ENCODE measurements at regions not wholly inside any gene's neighbourhood (a gene's known extent, or its start where the extent isn't known, plus 50 kb on each side); places are given as distances from the start of the nearest gene placed in this dataset.

GRCh38 chr12:111196532-111196931 lies 172.4 kb downstream of the PHETA1 start:
- DNase-seq: no peak

DNA sequence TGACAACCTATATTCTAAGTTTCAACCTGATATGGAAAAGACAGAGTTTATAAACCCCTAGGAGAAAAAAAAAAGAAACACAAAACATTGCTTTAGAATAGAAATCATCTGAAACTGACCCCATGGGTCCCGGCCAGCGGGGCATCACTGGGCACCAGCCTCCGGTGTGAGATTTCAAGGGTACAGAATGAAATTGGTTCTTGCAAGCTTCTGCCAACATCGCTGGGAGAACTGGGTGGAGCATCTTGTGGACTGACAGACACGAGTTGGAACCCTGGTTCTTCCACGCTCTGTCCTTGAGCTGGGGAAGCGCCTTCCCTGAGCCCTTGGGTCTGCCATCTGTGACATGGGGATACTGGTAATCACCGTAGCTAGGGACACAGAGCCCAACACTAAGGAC lies 173.6 kb downstream of the PHETA1 start:
- no peak for DNase-seq

DNA sequence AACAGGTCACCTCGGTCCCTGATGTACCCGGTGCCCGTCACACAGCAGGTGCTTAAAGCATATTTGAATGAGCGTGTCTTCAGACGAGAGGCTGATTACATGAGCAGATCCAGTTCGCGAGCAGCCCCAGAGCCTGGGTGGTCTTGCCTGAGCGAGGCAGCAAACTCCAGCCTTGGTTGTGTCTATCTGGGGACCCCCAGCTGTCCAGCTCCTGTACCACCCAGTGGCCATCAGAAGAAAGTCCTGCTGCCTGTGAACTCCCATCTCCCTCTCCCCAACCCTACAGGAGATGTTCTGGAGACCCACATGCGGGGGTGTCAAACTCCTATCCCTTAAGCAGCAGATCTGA lies 174.2 kb downstream of the PHETA1 start:
- DNase-seq: no peak

- no peak for DNase-seq
Observed at GRCh38 chr12:111193977-111194702, 174.8 kb downstream of the PHETA1 start.

- no peak for DNase-seq
Observed at GRCh38 chr12:111193496-111193895, 175.4 kb downstream of the PHETA1 start.

DNA sequence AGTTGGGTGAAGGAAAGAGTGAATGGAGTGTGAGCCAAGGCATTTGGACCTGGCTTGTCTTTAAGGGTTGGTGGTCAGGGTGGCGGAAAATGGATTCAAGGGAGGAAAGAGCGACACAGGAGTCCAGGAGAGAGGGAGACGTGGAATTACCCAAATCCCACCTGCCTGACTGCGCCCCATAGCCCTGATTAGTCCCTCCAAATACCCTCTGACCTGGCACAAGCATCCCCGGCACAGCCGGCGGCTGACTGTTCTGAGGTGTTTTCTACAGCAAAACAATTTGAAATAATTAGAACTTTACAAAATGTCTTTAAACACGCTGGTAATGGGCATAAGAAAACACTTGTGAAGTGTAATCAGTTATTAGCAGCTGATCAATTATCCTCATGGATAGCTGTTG lies 175.8 kb downstream of the PHETA1 start:
- no peak for DNase-seq

- DNase-seq: no peak
Observed at GRCh38 chr12:111192647-111193046, 176.2 kb downstream of the PHETA1 start.

DNA sequence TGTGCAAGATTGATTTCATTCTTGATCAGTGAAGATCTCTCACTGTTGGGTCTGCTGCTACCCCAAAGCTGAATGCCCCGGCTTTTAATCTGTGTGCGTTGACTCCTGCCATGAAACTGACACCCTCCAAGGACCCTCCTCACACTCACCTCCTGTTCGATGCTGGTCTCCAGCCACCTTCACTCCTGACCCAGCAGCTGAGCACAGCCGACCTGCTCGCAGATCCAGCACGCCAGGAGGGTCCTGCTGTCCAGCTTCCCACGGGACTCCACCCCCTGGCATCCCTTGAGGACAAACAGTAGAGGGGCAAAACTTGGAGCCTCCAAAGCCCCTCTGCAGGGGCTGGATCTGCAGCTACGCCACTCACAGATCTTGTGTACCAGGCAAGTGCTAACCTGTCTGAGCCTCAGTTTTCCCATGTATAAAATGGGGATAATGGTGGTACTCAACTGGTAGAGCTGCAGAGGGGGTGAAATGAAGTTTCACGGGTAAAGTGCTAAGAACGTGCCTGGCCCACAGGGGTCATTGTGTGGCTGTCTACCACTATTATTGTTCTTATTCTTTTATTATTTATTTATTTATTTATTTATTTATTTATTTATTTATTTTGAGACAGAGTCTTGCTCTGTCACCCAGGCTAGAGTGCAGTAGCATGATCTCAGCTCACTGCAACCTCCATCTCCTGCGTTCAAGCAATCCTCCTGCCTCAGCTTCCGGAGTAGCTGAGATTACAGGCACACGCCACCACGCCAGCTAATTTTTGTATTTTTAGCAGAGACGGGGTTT lies 178.0 kb downstream of the PHETA1 start:
- no peak for DNase-seq

GRCh38 chr12:111189792-111190191 lies 179.1 kb downstream of the PHETA1 start:
- DNase-seq: no peak

DNA sequence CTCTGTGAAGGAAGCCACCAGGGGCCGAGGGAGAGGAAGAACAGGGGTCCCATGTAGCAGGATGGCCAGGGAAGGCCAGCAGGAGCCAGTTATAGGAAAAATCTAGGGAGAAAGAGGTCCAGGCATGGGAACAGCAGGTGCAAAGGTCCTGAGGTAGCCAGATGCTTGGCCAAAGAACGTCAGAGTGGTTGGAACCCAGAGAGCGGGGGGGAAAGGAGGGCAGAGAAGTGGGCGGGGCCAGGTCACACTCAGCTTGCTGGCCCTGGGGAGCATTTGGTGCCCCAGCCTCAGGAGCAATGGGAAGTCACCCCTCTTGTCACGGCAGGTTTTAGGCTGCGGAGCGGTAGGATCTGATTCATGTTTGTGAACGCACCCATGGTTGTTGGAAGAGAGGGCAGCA lies 180.5 kb downstream of the PHETA1 start:
- no peak for DNase-seq

GRCh38 chr12:111186347-111186746 lies 182.5 kb downstream of the PHETA1 start:
- no peak for DNase-seq

DNA sequence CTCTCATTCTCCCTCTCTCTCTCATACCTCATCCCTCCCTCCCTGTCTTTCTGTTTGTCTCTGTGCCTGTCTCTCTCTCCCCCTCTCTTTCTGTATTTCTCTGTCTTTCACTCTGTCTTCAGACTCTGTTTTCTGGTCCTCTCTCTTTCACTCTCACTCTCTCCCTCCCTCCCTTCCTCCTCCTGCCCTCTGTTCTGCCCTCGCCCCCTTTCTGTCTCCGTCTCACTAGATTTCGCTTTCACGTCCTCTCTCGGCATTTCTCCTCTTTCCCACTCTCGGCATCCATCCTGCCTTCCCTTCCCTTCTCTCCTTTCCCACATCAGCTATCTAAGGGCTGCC lies 183.0 kb downstream of the PHETA1 start:
- DNase-seq: no peak

DNA sequence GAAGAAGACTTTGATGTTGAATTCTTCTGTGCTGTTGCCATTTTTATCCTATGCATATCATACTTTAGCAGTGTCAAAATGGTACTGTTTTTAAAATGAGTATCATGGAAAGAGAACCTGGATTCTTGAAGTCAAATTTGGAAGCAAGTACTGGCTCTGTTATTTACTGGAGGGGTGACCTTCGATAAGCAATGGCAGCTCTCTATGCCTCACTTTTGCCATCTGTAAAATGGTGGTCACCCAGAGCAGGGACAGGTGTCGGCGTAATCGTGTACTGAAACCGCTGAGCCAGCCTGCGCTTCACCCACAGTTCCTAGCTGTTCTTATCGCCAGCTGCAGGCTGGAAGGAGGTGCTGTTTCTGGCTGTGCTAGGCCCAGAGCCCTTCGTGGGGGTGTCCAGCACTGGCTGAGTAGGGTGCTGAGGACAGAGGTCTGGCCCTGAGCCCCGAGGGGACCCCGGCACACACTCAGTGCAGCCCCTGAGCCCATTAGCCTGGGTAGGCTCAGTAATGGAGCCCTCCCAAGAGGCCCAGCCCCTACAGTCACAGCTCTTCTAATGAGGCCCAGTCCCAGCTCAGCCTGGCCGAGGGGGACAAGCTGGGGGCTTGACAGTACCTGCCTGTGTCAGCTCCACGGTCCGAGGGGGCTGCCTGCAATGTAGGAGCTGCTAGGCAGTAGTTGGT lies 183.5 kb downstream of the PHETA1 start:
- DNase-seq: no peak

DNA sequence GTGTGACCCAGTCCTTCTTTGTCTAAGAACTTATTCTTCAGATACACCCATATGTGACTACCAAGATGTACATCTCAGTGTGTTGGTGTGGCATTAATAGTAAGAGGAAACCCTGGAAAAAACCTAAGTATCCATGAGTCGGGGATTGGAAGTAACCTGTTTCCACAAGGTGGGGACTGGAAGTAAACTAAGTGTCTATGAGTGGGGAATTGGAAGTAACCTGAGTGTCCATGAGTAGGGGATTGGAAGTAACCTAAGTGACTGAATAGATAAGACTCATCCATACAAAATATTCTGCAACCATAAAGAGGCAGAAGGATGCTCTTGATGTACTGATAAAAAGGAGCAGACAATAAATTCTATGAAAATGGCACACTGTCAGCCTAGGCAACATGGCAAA lies 184.7 kb downstream of the PHETA1 start:
- no peak for DNase-seq

DNA sequence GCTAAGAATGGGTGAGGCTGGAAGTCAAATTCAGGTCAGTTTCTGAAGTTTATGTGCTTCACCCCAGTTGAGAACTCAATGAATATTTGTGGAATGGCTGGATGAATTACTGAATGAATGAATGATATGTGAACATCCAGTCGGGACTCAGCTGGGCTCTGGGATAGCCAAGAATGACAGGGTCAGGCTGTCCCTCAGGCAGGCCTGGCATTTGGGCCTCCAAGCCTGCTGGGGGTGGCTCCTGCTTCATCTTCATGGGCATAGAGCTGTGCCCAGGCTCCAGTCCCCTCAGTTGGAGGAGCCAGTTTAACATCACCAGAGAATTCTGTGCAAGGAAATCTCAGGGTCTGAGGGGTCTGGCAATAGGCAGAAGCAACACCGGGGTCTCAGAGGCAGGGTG lies 185.8 kb downstream of the PHETA1 start:
- DNase-seq: no peak

- DNase-seq: no peak
Observed at GRCh38 chr12:111182382-111182781, 186.5 kb downstream of the PHETA1 start.

DNA sequence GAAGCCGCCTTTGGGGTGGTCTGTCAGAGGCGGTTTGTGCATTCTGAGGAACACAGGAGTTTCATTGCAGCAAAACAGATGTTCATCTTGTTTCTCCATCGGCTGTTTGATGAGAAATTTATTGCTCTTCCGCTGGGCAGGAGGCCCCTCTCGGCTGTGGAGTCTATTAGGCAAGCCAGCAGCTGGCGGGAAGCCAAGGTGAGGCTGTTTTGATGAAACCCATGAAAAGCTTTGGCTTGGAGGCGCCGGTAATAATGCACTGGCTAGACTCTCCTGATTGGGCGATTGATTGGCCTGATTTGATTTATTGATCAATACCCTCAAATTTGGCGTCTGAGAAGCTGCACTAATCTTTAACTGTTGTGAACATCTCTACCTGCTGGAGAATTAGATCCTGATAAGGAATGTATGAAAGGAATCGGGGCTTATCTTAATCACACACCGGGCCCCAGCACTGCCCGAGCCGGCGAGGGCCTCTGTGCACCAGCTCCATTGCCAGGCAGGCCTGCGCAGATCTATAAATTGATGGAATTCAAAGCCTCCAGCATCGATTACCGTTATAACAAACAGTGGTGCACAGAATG lies 187.7 kb downstream of the PHETA1 start:
- no peak for DNase-seq

- DNase-seq: no peak
Observed at GRCh38 chr12:111180426-111181142, 188.3 kb downstream of the PHETA1 start.

DNA sequence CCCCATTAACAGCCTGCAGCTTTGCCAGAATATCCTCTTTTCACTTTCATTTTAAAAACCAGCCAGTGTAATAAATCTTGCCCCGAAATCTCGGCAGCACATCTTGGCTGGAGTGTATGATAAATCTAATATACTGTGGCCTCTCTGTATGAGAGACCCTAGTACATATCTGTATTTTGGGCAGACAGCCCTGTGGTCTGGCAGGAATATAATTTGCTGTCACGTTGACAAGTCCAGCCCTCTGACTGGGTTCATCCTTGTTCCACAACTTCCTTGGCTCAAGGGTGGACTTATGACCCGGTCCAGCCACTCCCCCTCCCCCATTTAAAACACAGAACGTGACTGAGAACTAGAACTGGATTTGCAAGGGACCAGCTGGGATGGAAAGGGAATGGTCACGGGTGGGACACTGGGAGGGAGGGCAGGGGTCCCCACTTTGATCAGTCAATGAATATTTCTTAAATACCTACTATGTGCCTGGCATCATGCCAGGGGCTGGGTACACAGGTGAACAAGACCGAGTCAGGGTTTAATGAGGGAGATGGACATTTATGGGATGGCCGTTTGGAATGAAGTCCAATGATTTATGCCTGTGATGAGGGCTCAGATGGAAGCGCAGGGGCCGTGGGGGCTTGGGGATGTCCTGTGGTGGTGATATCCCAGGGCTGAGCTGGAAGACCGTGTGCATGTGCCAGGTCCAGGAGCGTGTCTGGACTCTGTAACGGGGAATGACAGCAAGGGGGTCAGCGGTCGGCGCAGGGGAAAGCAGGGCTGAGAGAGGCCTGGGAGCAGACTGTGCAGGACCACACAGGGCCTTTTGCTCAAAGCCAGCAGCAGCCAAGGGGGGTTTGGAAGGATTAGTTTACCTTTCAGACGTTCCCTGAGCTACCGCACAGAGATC lies 190.5 kb downstream of the PHETA1 start:
- peak; percentile 37 for DNase-seq

- no peak for DNase-seq
Observed at GRCh38 chr12:111175396-111176094, 193.3 kb downstream of the PHETA1 start.

DNA sequence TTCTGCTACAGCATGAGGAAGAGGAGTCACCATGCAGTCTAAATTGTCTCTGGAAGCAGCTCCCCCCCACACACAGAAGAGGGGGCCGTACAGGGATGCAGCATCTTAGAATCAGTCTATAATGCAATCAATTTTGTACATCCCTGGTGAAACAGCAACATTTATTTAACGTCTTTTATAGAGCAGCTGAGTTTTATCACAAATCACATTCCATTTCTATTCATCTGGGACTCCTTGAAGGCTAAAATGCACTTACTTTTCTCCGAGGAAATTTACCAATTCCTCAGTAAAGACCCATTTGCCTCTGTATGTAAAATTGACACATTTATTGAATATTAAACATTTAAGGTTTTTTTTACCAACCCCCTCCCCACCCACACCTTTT lies 193.9 kb downstream of the PHETA1 start:
- no peak for DNase-seq
